ENCODE measurements at regions not wholly inside any gene's neighbourhood (a gene's known extent, or its start where the extent isn't known, plus 50 kb on each side); places are given as distances from the start of the nearest gene placed in this dataset.

- Histone ChIP-seq H3K4me1 (peaks cover 0 to 79% (median 45%) of the 10 kb centered on the region in 9 donors), H3K36me3 (no peaks in the 10 kb centered on the region), H3K27me3 (no peaks in the 10 kb centered on the region), H3K27ac (peak overlapping the region in 8 of 10 donors; percentile 18 to 73 (median 38)), H3K9me3 (no peaks in the 10 kb centered on the region), H3K4me3 (peak overlapping the region in 6 of 10 donors; percentile 15 to 39 (median 34))
- intact Hi-C loops (cut with DNase I), result no loop called here
- TF ChIP-seq CTCF (IDR thresholded peaks at IDR 0.05), result no peak
- DNase-seq (no peak), ATAC-seq (peak in 7 of 8 donors; percentile 4 to 47 (median 35))
- 28 to 29% methylated on average over 6 of the region's 6 CpGs for WGBS, 2 donors
Measured at GRCh38 chr6:56742122-56742791, 99.6 kb upstream of the DST start.

GRCh38 chr6:56741472-56741871 is 98.8 kb upstream of the DST start:
- H3K36me3 ChIP-seq, result no peaks in the 10 kb centered on the region
- peak overlapping the region in 7 of 10 donors; percentile 28 to 73 (median 45) for H3K27ac ChIP-seq
- TF ChIP-seq CTCF (IDR thresholded peaks at IDR 0.05), result no peak
- H3K27me3 ChIP-seq, result no peaks in the 10 kb centered on the region
- intact Hi-C loops (cut with DNase I), result no loop called here
- H3K4me1 ChIP-seq, result peaks cover 0 to 71% (median 39%) of the 10 kb centered on the region in 9 donors
- peak overlapping the region in 5 of 10 donors; percentile 15 to 39 (median 34) for H3K4me3 ChIP-seq
- H3K9me3 ChIP-seq, result no peaks in the 10 kb centered on the region
- ATAC-seq (no peak), DNase-seq (no peak)

GRCh38 chr6:56739836-56740815 is 97.4 kb upstream of the DST start:
- Histone ChIP-seq H3K27me3 (no peaks in the 10 kb centered on the region), H3K9me3 (no peaks in the 10 kb centered on the region), H3K4me3 (no peak overlapping the region), H3K27ac (peak overlapping the region in 3 of 10 donors; percentile 8 to 31 (median 11)), H3K4me1 (peaks cover 0 to 60% (median 37%) of the 10 kb centered on the region in 9 donors), H3K36me3 (no peaks in the 10 kb centered on the region)
- ATAC-seq (no peak), DNase-seq (no peak)
- TF ChIP-seq CTCF (IDR thresholded peaks at IDR 0.05), result no peak
- 97 to 99% methylated on average over 8 of the region's 8 CpGs for WGBS, 2 donors
- intact Hi-C loops (cut with DNase I), result no loop called here

- Histone ChIP-seq H3K4me1 (peaks cover 0 to 40% (median 23%) of the 10 kb centered on the region in 9 donors), H3K27me3 (no peaks in the 10 kb centered on the region), H3K36me3 (peaks cover 0 to 11% (median 0%) of the 10 kb centered on the region in 9 donors), H3K27ac (no peak overlapping the region), H3K9me3 (no peaks in the 10 kb centered on the region), H3K4me3 (no peak overlapping the region)
- ATAC-seq, result no peak
- no peak for TF ChIP-seq CTCF (IDR thresholded peaks at IDR 0.05)
- 94 to 97% methylated on average over 4 of the region's 4 CpGs for WGBS, 2 donors
- intact Hi-C loops (cut with DNase I), result no loop called here
- DNase-seq, result no peak
Measured at GRCh38 chr6:56736804-56737203, 94.1 kb upstream of the DST start.

All from heart right ventricle (tissue), 16 donors.